ENCODE measurements at regions not wholly inside any gene's neighbourhood (a gene's known extent, or its start where the extent isn't known, plus 50 kb on each side); places are given as distances from the start of the nearest gene placed in this dataset.

DNA sequence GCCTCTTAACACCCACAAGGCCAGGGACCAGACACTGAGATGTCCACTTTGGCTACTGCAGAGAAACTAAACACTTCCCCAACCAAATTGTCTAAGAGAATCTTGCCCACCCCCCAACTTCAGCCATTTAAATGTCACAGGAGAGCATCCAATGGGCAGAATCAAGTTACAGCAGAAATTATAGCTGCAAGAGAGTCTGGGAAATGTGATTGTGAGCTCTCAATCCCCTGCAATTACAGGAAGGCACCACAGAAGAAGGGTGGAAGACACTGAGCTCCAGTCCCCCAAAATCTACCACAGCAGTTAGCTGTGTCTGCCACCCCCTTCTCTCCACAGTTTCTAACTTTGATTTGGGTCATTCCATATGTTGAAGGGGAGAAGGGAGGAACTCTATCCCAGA, 103.5 kb upstream of the ATL2 start:
- no peak for DNase-seq

GRCh38 chr2:38477006-38477405, 99.9 kb upstream of the ATL2 start:
- no peak overlapping the region for H3K27ac ChIP-seq (ENCODE audit: low read length)
- H3K4me3 ChIP-seq (ENCODE audit: low read depth in 1 of 2, low read length in 2 of 2): no peak overlapping the region
- DNase-seq (no peak), ATAC-seq (ENCODE audit: insufficient read depth, low read depth) (no peak)
- TF ChIP-seq EZH2 (IDR thresholded peaks at IDR 0.05; ENCODE audit: borderline replicate concordance, low read depth, low read length, severe bottlenecking): no peak
- no peak for TF ChIP-seq CTCF (IDR thresholded peaks at IDR 0.05; ENCODE audit: borderline replicate concordance, extremely low read depth, low read length, poor library complexity, severe bottlenecking)
- no peaks in the 10 kb centered on the region for H4K20me1 ChIP-seq (ENCODE audit: insufficient read depth, low read length)
- H3K4me2 ChIP-seq (ENCODE audit: insufficient read depth, low read length): no peak overlapping the region
- no peaks in the 10 kb centered on the region for H3K36me3 ChIP-seq (ENCODE audit: insufficient read depth, low read length)
- H3K27me3 ChIP-seq (ENCODE audit: insufficient read depth, low read length, poor library complexity): no peaks in the 10 kb centered on the region
- no peak overlapping the region for H3K9ac ChIP-seq (ENCODE audit: low read depth, low read length)
- no peaks in the 10 kb centered on the region for H3K79me2 ChIP-seq (ENCODE audit: insufficient read depth, low read length)
- H2AFZ ChIP-seq (ENCODE audit: low read depth, low read length): no peak overlapping the region
- peaks cover 11% of the 10 kb centered on the region for H3K9me3 ChIP-seq (ENCODE audit: insufficient read depth, low read length, severe bottlenecking)
- no peaks in the 10 kb centered on the region for H3K4me1 ChIP-seq (ENCODE audit: insufficient read depth, low read length)

More for the DNA sequence above, 103.5 kb upstream of the ATL2 start:
- Histone ChIP-seq H3K9me3 (ENCODE audit: insufficient read depth, low read length, severe bottlenecking) (peaks cover 11% of the 10 kb centered on the region), H2AFZ (ENCODE audit: low read depth, low read length) (no peak overlapping the region), H3K4me3 (ENCODE audit: low read depth in 1 of 2, low read length in 2 of 2) (no peak overlapping the region), H3K4me2 (ENCODE audit: insufficient read depth, low read length) (no peak overlapping the region), H3K36me3 (ENCODE audit: insufficient read depth, low read length) (no peaks in the 10 kb centered on the region), H3K4me1 (ENCODE audit: insufficient read depth, low read length) (no peaks in the 10 kb centered on the region), H4K20me1 (ENCODE audit: insufficient read depth, low read length) (no peaks in the 10 kb centered on the region), H3K27ac (ENCODE audit: low read length) (no peak overlapping the region), H3K9ac (ENCODE audit: low read depth, low read length) (no peak overlapping the region), H3K27me3 (ENCODE audit: insufficient read depth, low read length, poor library complexity) (no peaks in the 10 kb centered on the region), H3K79me2 (ENCODE audit: insufficient read depth, low read length) (no peaks in the 10 kb centered on the region)
- no peak for TF ChIP-seq EZH2 (IDR thresholded peaks at IDR 0.05; ENCODE audit: borderline replicate concordance, low read depth, low read length, severe bottlenecking)
- TF ChIP-seq CTCF (IDR thresholded peaks at IDR 0.05; ENCODE audit: borderline replicate concordance, extremely low read depth, low read length, poor library complexity, severe bottlenecking): no peak
- ATAC-seq (ENCODE audit: insufficient read depth, low read depth): no peak

DNA sequence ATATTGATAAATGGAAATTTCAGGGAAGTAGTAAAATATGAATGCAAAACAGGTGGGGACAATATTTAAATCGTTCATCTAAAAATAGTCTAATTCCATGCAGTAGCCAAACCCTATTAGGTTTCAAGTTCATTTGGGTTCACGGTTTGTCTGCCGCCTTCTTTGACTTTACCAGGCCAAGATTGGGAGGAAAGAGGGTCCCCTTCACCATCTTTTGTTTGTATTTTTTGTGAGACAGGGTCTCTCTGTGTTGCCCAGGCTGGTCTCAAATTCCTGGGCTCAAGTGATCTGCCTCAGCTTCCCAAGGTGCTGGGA, 98.5 kb upstream of the ATL2 start:
- no peaks in the 10 kb centered on the region for H3K4me1 ChIP-seq (ENCODE audit: insufficient read depth, low read length)
- DNase-seq: no peak
- H3K9me3 ChIP-seq (ENCODE audit: insufficient read depth, low read length, severe bottlenecking): peaks cover 7% of the 10 kb centered on the region
- no peaks in the 10 kb centered on the region for H3K79me2 ChIP-seq (ENCODE audit: insufficient read depth, low read length)
- no peak for TF ChIP-seq CTCF (IDR thresholded peaks at IDR 0.05; ENCODE audit: borderline replicate concordance, extremely low read depth, low read length, poor library complexity, severe bottlenecking)
- TF ChIP-seq EZH2 (IDR thresholded peaks at IDR 0.05; ENCODE audit: borderline replicate concordance, low read depth, low read length, severe bottlenecking): no peak
- no peak for ATAC-seq (ENCODE audit: insufficient read depth, low read depth)
- no peaks in the 10 kb centered on the region for H3K27me3 ChIP-seq (ENCODE audit: insufficient read depth, low read length, poor library complexity)
- H3K36me3 ChIP-seq (ENCODE audit: insufficient read depth, low read length): no peaks in the 10 kb centered on the region
- H3K4me3 ChIP-seq (ENCODE audit: low read depth in 1 of 2, low read length in 2 of 2): no peak overlapping the region
- H3K4me2 ChIP-seq (ENCODE audit: insufficient read depth, low read length): no peak overlapping the region
- no peaks in the 10 kb centered on the region for H4K20me1 ChIP-seq (ENCODE audit: insufficient read depth, low read length)
- H3K9ac ChIP-seq (ENCODE audit: low read depth, low read length): no peak overlapping the region
- no peak overlapping the region for H3K27ac ChIP-seq (ENCODE audit: low read length)
- no peak overlapping the region for H2AFZ ChIP-seq (ENCODE audit: low read depth, low read length)

Data from DND-41 (cell line).